ENCODE measurements at regions not wholly inside any gene's neighbourhood (a gene's known extent, or its start where the extent isn't known, plus 50 kb on each side); places are given as distances from the start of the nearest gene placed in this dataset.

- TF ChIP-seq JUN (IDR thresholded peaks at IDR 0.05; ENCODE audit: borderline replicate concordance, low read depth, low read length) (peak; percentile 44; the same call in 1 of the 2 replicates), JUN (CRISPR knock-in tag; IDR thresholded peaks at IDR 0.05; ENCODE audit: borderline replicate concordance) (no peak), CREB3 (tag; conservative IDR thresholded peaks at IDR 0.05; ENCODE audit: low read depth) (peak; percentile 61; the same call in 1 of the 2 replicates), GTF2E2 (tag; IDR thresholded peaks at IDR 0.05) (peak; percentile 84), FOXK2 (conservative IDR thresholded peaks at IDR 0.05 in 1 of 2, IDR thresholded peaks at IDR 0.05 in 1 of 2; ENCODE audit: low read depth in 2 of 2) (0 out of 4 replicates have a peak, but pooled peaks of 1 of the 2 experiments have one; percentile 33), ZNF316 (IDR thresholded peaks at IDR 0.05) (peak; percentile 91)
Observed at GRCh38 chr10:3850999-3851937, 66.3 kb upstream of the KLF6 start (continued).

GRCh38 chr10:3848775-3849635 lies 64.0 kb upstream of the KLF6 start:
- H3K9me1 ChIP-seq (ENCODE audit: control insufficient read depth, insufficient read depth, low read length) = no peaks in the 10 kb centered on the region
- BruUV-seq (replicated peaks) = no TSS peak
- intact Hi-C loops (cut with micrococcal nuclease) = no loop called here
- H4K20me1 ChIP-seq (replicated peaks; ENCODE audit: control insufficient read depth, insufficient read depth, low read length) = no peaks in the 10 kb centered on the region
- no peak overlapping the region for H3K4me2 ChIP-seq (ENCODE audit: insufficient read depth, low read length)
- TF ChIP-seq HNRNPK (IDR thresholded peaks at IDR 0.05; ENCODE audit: low read depth, low read length, poor library complexity, severe bottlenecking) = peak; percentile 95
- TF ChIP-seq PCBP1 (IDR thresholded peaks at IDR 0.05; ENCODE audit: low read depth, low read length, poor library complexity, severe bottlenecking) = peak; percentile 71
- TF ChIP-seq DIDO1 (tag; IDR thresholded peaks at IDR 0.05; ENCODE audit: low read depth) = no peak
- peak; percentile 82 for TF ChIP-seq PCBP2 (IDR thresholded peaks at IDR 0.05; ENCODE audit: low read depth, low read length, poor library complexity, severe bottlenecking)
- CTCF ChIA-PET (ENCODE audit: low intra/inter-chr PET ratio) = no interaction called here
- FAIRE-seq = no peak
- H3K27me3 ChIP-seq (ENCODE audit: control insufficient read depth in 2 of 2, insufficient read depth in 2 of 2, low read length in 2 of 2) = no peaks in the 10 kb centered on the region
- H3K4me3 ChIP-seq = no peak overlapping the region
- POLR2A ChIA-PET = interaction anchor here (1.0 kb wide), 1 partner anchor 13 kb away, joined by 4 read pairs; no protein-coding TSS in a partner anchor
- no peak overlapping the region for H3K27ac ChIP-seq (ENCODE audit: extremely low read depth, low read depth, low read length)
- peaks cover 11 to 40% of the 10 kb centered on the region in 2 experiments for H3K4me1 ChIP-seq (replicated peaks in 1 of 2; ENCODE audit: control insufficient read depth in 2 of 2, insufficient read depth in 2 of 2, low read length in 2 of 2)
- 82% methylated on average over 4 of the region's 4 CpGs for WGBS (ENCODE audit: insufficient coverage, low coverage, missing lambda C conversion rate)
- H3K9me3 ChIP-seq (replicated peaks; ENCODE audit: control insufficient read depth, insufficient read depth, low read depth, low read length) = no peaks in the 10 kb centered on the region
- H2AFZ ChIP-seq (ENCODE audit: low read depth, low read length) = no peak overlapping the region
- H3K36me3 ChIP-seq (ENCODE audit: control insufficient read depth, insufficient read depth, low read length) = no peaks in the 10 kb centered on the region
- no peak overlapping the region for H3K9ac ChIP-seq (ENCODE audit: insufficient read depth in 1 of 2, low read depth in 2 of 2, low read length in 2 of 2)
- DNase-seq (ENCODE audit: extremely low read depth in 1 of 4, low spot score in 3 of 4) = no peak
- ATAC-seq = no peak
- in situ Hi-C loops (cut with MboI) = no loop called here
- H3K79me2 ChIP-seq (ENCODE audit: control insufficient read depth, insufficient read depth, low read length) = no peaks in the 10 kb centered on the region

Measured in K562 (cell line).